GM19467 (cell line): ENCODE measurements at regions not wholly inside any gene's neighbourhood (a gene's known extent, or its start where the extent isn't known, plus 50 kb on each side); places are given as distances from the start of the nearest gene placed in this dataset.
"Not testable (repeated sequence)": the region's sequence is repeated elsewhere in the genome, so short reads cannot be mapped to it uniquely, and the experiment has no call there.

ENCODE experiments used
- ATAC-seq: cut with Tn5 transposase; IDR thresholded peaks from one replicate; pipeline ENCODE4 v1.9.1; 2021; ENCODE audit warnings: mild to moderate bottlenecking, moderate library complexity; ENCODE audit not compliant: unreplicated experiment

GRCh38 chr11:37277896-37278465 is 679.9 kb upstream of the RAG2 start:
- ATAC-seq = no peak

- ATAC-seq = no peak
These were observed 666.7 kb upstream of the RAG2 start for GRCh38 chr11:37264783-37265182.

- ATAC-seq = no peak
These were observed 666.0 kb upstream of the RAG2 start for GRCh38 chr11:37264060-37264459.

- ATAC-seq = not testable (repeated sequence)
These were observed 665.4 kb upstream of the RAG2 start for GRCh38 chr11:37263467-37263866.

- no peak for ATAC-seq
These were observed 661.7 kb upstream of the RAG2 start for GRCh38 chr11:37259734-37260133.

- ATAC-seq = no peak
These were observed 650.1 kb upstream of the RAG2 start for GRCh38 chr11:37248145-37248544.

GRCh38 chr11:37246092-37246491 is 648.1 kb upstream of the RAG2 start:
- not testable (repeated sequence) for ATAC-seq

GRCh38 chr11:37230865-37231264 is 632.8 kb upstream of the RAG2 start:
- ATAC-seq = no peak

- no peak for ATAC-seq
These were observed 625.9 kb upstream of the RAG2 start for GRCh38 chr11:37223962-37224361.

- no peak for ATAC-seq
These were observed 605.0 kb upstream of the RAG2 start for GRCh38 chr11:37203006-37203405.

GRCh38 chr11:37199082-37199481 is 601.0 kb upstream of the RAG2 start:
- ATAC-seq = no peak

GRCh38 chr11:37184326-37184725 is 586.3 kb upstream of the RAG2 start:
- ATAC-seq = no peak

- no peak for ATAC-seq
These were observed 584.0 kb upstream of the RAG2 start for GRCh38 chr11:37182031-37182430.

- no peak for ATAC-seq
These were observed 579.7 kb upstream of the RAG2 start for GRCh38 chr11:37177721-37178120.

- no peak for ATAC-seq
These were observed 573.4 kb upstream of the RAG2 start for GRCh38 chr11:37171451-37171850.

- ATAC-seq = no peak
These were observed 572.3 kb upstream of the RAG2 start for GRCh38 chr11:37170311-37170710.

GRCh38 chr11:37145434-37145833 is 547.4 kb upstream of the RAG2 start:
- ATAC-seq = not testable (repeated sequence)

GRCh38 chr11:37142591-37142990 is 544.6 kb upstream of the RAG2 start:
- no peak for ATAC-seq

- no peak for ATAC-seq
These were observed 543.7 kb upstream of the RAG2 start for GRCh38 chr11:37141707-37142106.

- not testable (repeated sequence) for ATAC-seq
These were observed 537.6 kb upstream of the RAG2 start for GRCh38 chr11:37135606-37136005.

GRCh38 chr11:37134637-37135036 is 536.6 kb upstream of the RAG2 start:
- no peak for ATAC-seq

- ATAC-seq = no peak
These were observed 526.3 kb upstream of the RAG2 start for GRCh38 chr11:37124384-37124783.

GRCh38 chr11:37115963-37116362 is 517.9 kb upstream of the RAG2 start:
- ATAC-seq = no peak
